HL-60 (cell line): ENCODE measurements at regions not wholly inside any gene's neighbourhood (a gene's known extent, or its start where the extent isn't known, plus 50 kb on each side); places are given as distances from the start of the nearest gene placed in this dataset.

ENCODE experiments used
- DNase-seq, 2 experiments: peaks; one replicate each; pipeline ENCODE4 v3.0.0-alpha.2; 2010 to 2020; ENCODE audit warnings: low read depth in 1 of 2, low spot score in 1 of 2
- H3K27ac ChIP-seq: fragments of 250-450 bp; sonication (Bioruptor Pico); replicated peaks from 2 replicates; pipeline ENCODE4 v1.5.1; 2020; ENCODE audit warnings: mild to moderate bottlenecking, moderate library complexity
- H3K27me3 ChIP-seq: fragments of 250-450 bp; sonication (Bioruptor Pico); 2 replicates; pipeline ENCODE4 v1.5.1; 2021; ENCODE audit warnings: mild to moderate bottlenecking, moderate library complexity; ENCODE audit not compliant: insufficient read depth, poor library complexity, severe bottlenecking
- H3K4me3 ChIP-seq: replicated peaks from 2 replicates; pipeline ENCODE4 v1.5.1; 2011; ENCODE audit warnings: mild to moderate bottlenecking, control low read depth, low read length; ENCODE audit not compliant: insufficient read depth
- GABPA ChIP-seq: IDR thresholded peaks from 2 replicates; pipeline ENCODE4 v1.6.1; 2012; ENCODE audit warnings: low read depth
- POLR2AphosphoS5 ChIP-seq: IDR thresholded peaks from 2 replicates; pipeline ENCODE4 v1.6.1; 2012; ENCODE audit warnings: low read depth
- REST ChIP-seq: IDR thresholded peaks from 2 replicates; pipeline ENCODE4 v1.6.1; 2012; ENCODE audit warnings: low read depth; ENCODE audit not compliant: insufficient replicate concordance
- SPI1 ChIP-seq: IDR thresholded peaks from 2 replicates; pipeline ENCODE4 v1.6.1; 2012; ENCODE audit warnings: low read depth, mild to moderate bottlenecking, borderline replicate concordance
- TF ChIP-seq, protein P1 (sequence below): IDR thresholded peaks from one replicate; pipeline ENCODE4 v1.5.1; 2011; ENCODE audit warnings: low read length, control low read depth, inconsistent platforms; ENCODE audit not compliant: insufficient read depth

DNA sequence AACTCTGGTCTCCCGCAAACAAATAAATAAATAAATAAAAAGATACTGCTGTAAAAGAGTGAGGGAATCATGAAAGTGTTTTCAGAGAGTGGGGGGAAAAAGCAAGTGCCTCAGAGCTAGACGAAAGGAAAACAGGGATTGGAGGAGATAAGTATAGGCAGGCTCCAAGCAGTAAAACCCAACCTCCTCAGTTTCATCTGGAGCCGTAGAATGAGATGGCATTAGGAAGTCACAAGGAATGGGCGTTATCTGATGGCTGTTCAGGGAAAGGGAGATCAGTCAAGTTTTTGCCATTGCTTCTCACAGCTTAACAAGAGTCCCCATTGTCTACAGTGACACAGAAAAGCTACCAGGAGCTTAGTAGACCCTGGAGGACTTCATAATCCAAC is 451.5 kb upstream of the PPP2R3A start:
- DNase-seq = no peak
- no peak overlapping the region for H3K4me3 ChIP-seq
- H3K27me3 ChIP-seq = peaks cover 4% of the 10 kb centered on the region
- TF ChIP-seq POLR2AphosphoS5 (no peak), SPI1 (no peak)
- TF ChIP-seq, protein P1, sequence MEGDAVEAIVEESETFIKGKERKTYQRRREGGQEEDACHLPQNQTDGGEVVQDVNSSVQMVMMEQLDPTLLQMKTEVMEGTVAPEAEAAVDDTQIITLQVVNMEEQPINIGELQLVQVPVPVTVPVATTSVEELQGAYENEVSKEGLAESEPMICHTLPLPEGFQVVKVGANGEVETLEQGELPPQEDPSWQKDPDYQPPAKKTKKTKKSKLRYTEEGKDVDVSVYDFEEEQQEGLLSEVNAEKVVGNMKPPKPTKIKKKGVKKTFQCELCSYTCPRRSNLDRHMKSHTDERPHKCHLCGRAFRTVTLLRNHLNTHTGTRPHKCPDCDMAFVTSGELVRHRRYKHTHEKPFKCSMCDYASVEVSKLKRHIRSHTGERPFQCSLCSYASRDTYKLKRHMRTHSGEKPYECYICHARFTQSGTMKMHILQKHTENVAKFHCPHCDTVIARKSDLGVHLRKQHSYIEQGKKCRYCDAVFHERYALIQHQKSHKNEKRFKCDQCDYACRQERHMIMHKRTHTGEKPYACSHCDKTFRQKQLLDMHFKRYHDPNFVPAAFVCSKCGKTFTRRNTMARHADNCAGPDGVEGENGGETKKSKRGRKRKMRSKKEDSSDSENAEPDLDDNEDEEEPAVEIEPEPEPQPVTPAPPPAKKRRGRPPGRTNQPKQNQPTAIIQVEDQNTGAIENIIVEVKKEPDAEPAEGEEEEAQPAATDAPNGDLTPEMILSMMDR = no peak
- no peak overlapping the region for H3K27ac ChIP-seq

DNA sequence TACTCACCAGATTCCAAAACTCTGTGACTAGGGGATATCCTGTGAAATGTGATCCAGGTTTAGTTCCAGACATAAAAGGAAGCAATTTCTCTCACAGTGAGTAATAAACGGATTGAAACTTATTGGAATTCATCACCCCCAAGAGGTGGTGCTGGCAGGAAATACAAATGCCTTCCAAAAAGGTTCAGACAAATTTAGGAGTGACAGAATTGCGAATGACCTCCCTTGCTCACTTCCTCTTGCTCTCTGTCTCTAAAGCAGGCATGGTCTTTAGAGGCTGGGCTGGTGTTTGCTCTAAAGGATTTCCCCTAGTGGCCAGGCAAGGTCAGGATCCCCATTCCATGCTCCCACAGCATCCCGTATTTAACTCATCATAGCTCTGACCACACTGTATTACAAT is 449.4 kb upstream of the PPP2R3A start:
- TF ChIP-seq SPI1 (0 out of 2 replicates have a peak, but pooled peaks have one; percentile 4), POLR2AphosphoS5 (no peak)
- Histone ChIP-seq H3K27me3 (no peaks in the 10 kb centered on the region), H3K4me3 (no peak overlapping the region), H3K27ac (no peak overlapping the region)
- no peak for DNase-seq

- no peak for TF ChIP-seq SPI1
- no peak for TF ChIP-seq GABPA
- no peak for TF ChIP-seq POLR2AphosphoS5
- TF ChIP-seq REST = no peak
- TF ChIP-seq, protein P1 = no peak
- Histone ChIP-seq H3K27me3 (no peaks in the 10 kb centered on the region), H3K27ac (no peak overlapping the region)
These were observed 437.0 kb upstream of the PPP2R3A start for GRCh38 chr3:135528413-135529015.

DNA sequence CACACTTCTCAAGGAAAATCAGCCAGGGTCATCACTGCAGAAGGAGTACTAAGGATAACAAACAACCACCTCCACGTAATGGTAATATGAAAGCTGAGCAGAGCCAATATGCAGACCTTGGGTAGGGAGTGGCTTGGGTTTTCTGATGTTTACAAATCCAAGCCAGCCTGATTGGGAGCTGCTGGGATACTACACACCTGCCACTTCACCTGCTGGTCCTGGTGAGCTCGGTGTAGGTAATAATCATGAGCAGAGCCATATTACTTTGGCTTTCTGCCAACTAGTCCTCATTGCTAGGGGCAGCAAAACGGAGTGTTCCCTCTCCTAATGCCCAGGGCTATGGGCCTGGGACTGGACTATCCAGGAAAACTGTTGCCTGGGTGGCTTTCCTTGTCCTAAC is 433.5 kb upstream of the PPP2R3A start:
- DNase-seq = no peak

More at GRCh38 chr3:135528413-135529015, 437.0 kb upstream of the PPP2R3A start:
- no peak for DNase-seq
- no peak overlapping the region for H3K4me3 ChIP-seq

More for the DNA sequence above, 433.5 kb upstream of the PPP2R3A start:
- TF ChIP-seq GABPA (no peak), SPI1 (no peak), POLR2AphosphoS5 (no peak), REST (no peak)
- TF ChIP-seq, protein P1 = no peak
- Histone ChIP-seq H3K27me3 (no peaks in the 10 kb centered on the region), H3K4me3 (no peak overlapping the region), H3K27ac (no peak overlapping the region)
